C4-2B (cell line): ENCODE measurements at regions not wholly inside any gene's neighbourhood (a gene's known extent, or its start where the extent isn't known, plus 50 kb on each side); places are given as distances from the start of the nearest gene placed in this dataset.
"Not testable (repeated sequence)": the region's sequence is repeated elsewhere in the genome, so short reads cannot be mapped to it uniquely, and the experiment has no call there.

Experiments
- ZFX ChIP-seq: fragments of 450-650 bp; IDR thresholded peaks from 2 replicates; pipeline ENCODE4 v1.6.1; 2017
- TF ChIP-seq, protein P1 (sequence below): fragments of 450-650 bp; conservative IDR thresholded peaks from 2 replicates; pipeline ENCODE4 v1.5.1; 2017; ENCODE audit warnings: mild to moderate bottlenecking

DNA sequence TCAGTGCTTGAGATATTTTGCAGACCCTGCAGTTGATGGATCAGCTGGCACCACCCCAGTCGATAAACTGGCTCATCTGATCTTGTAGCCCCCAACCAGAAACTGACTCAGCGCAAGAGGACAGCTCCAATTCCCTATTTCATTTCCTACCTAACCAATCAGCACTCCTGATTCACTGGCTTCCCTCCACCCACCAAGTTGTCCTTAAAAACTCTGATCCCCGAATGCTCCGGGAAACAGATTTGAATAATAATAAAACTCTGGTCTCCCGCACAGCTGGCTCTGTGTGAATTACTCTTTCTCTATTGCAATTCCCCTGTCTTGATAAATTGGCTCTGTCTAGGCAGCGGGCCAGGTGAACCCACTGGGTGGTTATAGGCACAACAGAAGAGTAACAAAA, 289.4 kb upstream of the SYT1 start:
- TF ChIP-seq, protein P1, sequence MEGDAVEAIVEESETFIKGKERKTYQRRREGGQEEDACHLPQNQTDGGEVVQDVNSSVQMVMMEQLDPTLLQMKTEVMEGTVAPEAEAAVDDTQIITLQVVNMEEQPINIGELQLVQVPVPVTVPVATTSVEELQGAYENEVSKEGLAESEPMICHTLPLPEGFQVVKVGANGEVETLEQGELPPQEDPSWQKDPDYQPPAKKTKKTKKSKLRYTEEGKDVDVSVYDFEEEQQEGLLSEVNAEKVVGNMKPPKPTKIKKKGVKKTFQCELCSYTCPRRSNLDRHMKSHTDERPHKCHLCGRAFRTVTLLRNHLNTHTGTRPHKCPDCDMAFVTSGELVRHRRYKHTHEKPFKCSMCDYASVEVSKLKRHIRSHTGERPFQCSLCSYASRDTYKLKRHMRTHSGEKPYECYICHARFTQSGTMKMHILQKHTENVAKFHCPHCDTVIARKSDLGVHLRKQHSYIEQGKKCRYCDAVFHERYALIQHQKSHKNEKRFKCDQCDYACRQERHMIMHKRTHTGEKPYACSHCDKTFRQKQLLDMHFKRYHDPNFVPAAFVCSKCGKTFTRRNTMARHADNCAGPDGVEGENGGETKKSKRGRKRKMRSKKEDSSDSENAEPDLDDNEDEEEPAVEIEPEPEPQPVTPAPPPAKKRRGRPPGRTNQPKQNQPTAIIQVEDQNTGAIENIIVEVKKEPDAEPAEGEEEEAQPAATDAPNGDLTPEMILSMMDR, result not testable (repeated sequence)
- not testable (repeated sequence) for TF ChIP-seq ZFX
